ENCODE measurements at regions not wholly inside any gene's neighbourhood (a gene's known extent, or its start where the extent isn't known, plus 50 kb on each side); places are given as distances from the start of the nearest gene placed in this dataset.
"Not testable (repeated sequence)": the region's sequence is repeated elsewhere in the genome, so short reads cannot be mapped to it uniquely, and the experiment has no call there.

- no peak for DNase-seq (ENCODE audit: low read depth)
These were observed 1081.6 kb downstream of the TYW1 start for GRCh38 chr7:68078157-68078710.

GRCh38 chr7:68082066-68082960 is 1085.7 kb downstream of the TYW1 start:
- not testable (repeated sequence) for DNase-seq (ENCODE audit: low read depth)

DNA sequence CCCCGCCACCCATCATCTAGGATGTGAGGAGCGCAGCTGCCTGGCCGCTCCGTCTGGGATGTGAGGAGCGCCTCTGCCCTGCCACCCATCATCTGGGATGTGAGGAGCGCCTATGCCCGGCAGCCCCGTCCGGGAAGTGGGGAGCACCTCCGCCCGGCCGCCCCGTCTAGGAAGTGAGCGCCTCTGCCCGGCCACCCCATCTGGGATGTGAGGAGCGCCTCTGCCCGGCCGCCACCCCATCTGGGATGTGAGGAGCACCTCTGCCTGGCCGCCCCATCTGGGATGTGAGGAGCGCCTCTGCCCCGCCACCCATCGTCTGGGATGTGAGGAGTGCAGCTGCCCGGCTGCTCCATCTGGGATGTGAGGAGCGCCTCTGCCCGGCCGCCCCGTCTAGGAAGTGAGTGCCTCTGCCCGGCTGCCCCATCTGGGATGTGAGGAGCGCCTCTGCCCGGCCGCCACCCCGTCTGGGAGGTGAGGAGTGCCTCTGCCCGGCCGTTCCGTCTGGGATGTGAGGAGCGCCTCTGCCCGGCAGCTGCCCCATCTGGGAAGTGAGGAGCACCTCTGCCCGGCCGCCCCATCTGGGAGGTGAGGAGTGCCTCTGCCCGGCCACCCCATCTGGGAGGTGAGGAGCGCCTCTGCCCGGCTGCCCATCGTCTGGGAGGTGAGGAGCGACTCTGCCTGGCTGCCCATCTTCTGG is 1086.5 kb downstream of the TYW1 start:
- DNase-seq (ENCODE audit: low read depth) = not testable (repeated sequence)

- DNase-seq (ENCODE audit: low read depth) = no peak
These were observed 1090.8 kb downstream of the TYW1 start for GRCh38 chr7:68087401-68087800.

GRCh38 chr7:68088879-68089278 is 1092.2 kb downstream of the TYW1 start:
- DNase-seq (ENCODE audit: low read depth) = no peak

GRCh38 chr7:68090256-68090655 is 1093.6 kb downstream of the TYW1 start:
- DNase-seq (ENCODE audit: low read depth) = not testable (repeated sequence)

- DNase-seq (ENCODE audit: low read depth) = no peak
These were observed 1106.7 kb downstream of the TYW1 start for GRCh38 chr7:68103319-68103718.

GRCh38 chr7:68107261-68107660 is 1110.6 kb downstream of the TYW1 start:
- DNase-seq (ENCODE audit: low read depth) = no peak

DNA sequence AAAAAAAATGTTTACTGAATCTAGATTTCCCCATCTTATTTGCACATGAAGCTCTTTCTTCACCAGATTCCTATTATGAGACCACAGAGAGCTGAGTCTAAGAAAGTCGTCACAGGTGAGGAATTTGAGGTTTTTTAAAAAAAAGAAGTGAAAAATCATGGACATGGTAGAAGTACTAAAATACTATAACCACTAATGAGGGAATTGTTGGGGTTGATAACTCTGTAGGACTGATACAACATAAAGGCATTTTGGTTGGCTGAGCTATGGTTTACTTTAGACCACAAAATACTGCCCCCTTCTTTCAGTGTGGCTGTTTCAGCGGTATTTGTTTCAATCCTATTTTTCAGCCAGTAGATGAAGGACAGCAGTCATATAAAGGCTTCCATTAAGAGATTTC is 1111.3 kb downstream of the TYW1 start:
- no peak for DNase-seq (ENCODE audit: low read depth)

GRCh38 chr7:68109299-68109698 is 1112.7 kb downstream of the TYW1 start:
- DNase-seq (ENCODE audit: low read depth) = no peak

GRCh38 chr7:68119411-68119810 is 1122.8 kb downstream of the TYW1 start:
- no peak for DNase-seq (ENCODE audit: low read depth)

DNA sequence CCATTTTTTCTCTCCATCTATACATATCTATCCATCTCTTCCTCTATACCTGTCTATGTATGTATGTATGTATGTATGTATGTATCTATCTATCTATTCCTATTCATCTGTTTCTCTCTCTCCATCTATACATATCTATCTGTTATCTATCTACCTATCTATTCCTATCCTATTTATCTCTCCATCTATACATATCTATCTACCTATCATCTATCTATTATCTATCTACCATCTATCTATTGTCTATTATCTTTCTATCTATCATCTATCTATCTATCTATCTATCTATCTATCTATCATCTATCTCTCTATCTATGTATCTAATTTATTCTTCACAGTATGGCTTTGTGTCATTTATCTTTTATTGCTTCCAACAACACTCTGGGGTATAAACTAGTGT is 1124.4 kb downstream of the TYW1 start:
- no peak for DNase-seq (ENCODE audit: low read depth)

DNA sequence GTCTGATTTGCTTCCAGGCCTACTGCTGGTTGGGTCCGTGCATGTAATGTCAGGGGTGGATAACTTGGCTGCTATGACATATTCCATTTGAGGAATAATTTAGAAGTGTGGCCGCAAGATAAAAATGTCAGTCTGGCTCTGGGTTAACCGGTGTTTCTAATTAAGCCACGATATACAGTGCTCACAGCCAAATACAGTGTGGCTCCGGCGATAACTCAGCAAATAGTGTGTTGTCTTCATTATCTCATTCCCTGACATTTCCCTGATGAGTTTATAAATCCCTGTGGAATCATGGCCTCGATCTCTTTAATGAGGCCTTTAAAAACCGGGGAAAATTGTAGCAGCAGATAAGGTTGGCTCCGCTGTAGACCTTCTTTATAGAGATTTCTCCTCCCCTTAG is 1125.0 kb downstream of the TYW1 start:
- DNase-seq (ENCODE audit: low read depth) = no peak

- no peak for DNase-seq (ENCODE audit: low read depth)
These were observed 1126.2 kb downstream of the TYW1 start for GRCh38 chr7:68122801-68123200.

- no peak for DNase-seq (ENCODE audit: low read depth)
These were observed 1128.5 kb downstream of the TYW1 start for GRCh38 chr7:68125168-68125567.

DNA sequence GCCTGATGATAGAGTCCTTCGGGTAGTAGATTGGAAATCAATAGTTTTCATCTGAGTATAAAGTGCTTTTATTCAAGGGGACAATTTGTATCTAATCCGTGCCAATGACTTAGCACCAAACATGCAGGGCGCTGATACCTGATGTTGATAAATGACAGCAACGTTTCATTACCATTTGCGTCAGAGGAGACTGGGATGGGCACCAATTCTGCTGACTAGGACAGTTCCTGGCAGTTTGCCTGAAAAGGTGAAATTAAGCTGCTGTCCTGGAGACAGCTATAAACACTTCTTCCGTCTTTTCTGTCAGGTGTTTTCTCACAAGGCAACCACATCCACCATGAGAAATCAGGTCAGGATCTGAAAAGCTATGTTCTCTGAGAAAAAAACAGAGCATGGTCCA is 1136.4 kb downstream of the TYW1 start:
- DNase-seq (ENCODE audit: low read depth) = no peak

DNA sequence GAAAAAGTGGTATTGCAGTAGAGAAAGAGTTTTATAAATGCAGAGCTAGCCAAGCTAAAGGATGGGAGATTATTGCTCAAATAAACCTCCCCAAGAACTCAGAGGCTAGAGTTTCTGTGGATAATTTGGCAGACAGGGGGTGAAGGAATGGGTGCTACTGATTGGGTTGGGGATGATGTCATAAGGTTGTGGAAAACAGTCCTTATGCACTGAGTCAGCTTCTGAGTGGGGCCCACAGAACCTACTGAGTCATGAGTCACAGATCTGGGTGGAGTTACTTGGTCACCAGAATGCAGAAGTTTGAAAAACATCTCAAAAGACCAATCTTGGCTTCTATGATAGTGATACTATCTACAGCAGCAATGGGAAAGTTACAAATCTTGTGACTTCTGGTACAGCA is 1146.7 kb downstream of the TYW1 start:
- DNase-seq (ENCODE audit: low read depth) = no peak

DNA sequence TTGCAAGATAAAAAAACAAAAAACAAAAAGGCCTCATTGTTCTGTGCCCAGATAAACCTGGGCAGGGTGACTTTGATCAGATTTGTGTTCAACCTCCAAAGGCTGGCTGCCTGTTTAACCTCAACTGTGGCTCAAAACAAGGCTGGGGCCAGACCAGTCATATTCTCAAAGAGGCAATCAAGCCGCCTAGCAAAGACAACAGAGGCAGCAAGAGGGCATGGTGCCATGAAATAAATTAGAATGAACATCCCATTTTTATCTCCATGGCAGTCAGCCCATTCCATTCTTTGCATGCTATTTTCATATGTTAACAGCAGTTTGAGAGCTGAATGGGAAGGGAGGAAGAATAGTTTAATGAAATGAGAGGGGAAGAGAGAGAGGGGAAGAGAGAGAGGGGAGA is 1150.3 kb downstream of the TYW1 start:
- no peak for DNase-seq (ENCODE audit: low read depth)

DNA sequence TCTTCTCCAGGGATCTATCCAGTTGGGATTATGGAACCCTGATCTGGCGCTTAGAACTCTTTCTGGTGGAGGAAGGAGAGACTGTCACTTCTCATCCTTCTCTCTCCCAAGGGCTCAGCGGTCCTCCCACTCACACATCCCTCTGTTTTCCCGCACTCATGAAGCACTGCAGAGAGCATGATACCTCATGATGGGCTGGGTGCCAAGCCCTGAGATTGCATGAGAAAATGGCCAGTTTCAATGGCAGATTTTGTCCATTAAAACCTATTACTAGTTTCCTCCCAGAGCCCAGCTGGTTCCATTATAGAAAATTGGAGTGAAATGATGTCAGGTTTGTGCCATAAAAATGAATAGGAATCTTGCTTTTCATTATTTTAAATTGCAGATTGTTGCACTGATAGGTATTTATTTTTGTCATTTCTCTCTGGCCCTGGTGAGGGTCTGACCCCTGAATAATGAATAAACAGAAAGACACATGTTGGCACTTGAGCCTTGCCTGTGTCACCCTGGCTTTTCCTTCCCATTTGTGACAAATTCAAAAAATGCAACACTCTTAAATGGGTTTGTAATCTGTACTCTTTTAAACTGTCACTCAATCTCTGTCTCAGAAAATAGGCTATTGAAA is 1151.1 kb downstream of the TYW1 start:
- DNase-seq (ENCODE audit: low read depth) = no peak

GRCh38 chr7:68148440-68148839 is 1151.8 kb downstream of the TYW1 start:
- DNase-seq (ENCODE audit: low read depth) = no peak

GRCh38 chr7:68152205-68152604 is 1155.6 kb downstream of the TYW1 start:
- DNase-seq (ENCODE audit: low read depth) = no peak

- DNase-seq (ENCODE audit: low read depth) = no peak
These were observed 1159.0 kb downstream of the TYW1 start for GRCh38 chr7:68155676-68156075.
